GM12891 (cell line): ENCODE measurements at regions not wholly inside any gene's neighbourhood (a gene's known extent, or its start where the extent isn't known, plus 50 kb on each side); places are given as distances from the start of the nearest gene placed in this dataset.

Experiments
- PAX5 ChIP-seq: IDR thresholded peaks from 2 replicates; pipeline ENCODE4 v1.6.1; 2011; ENCODE audit warnings: low read length, moderate library complexity, mild to moderate bottlenecking; ENCODE audit not compliant: insufficient read depth, severe bottlenecking
- POLR2A ChIP-seq: IDR thresholded peaks from 2 replicates; pipeline ENCODE4 v1.6.1; 2011; ENCODE audit warnings: low read depth, low read length, control low read depth
- POLR2AphosphoS5 ChIP-seq: IDR thresholded peaks from 2 replicates; pipeline ENCODE4 v1.6.1; 2011; ENCODE audit warnings: low read depth, low read length, control low read depth
- TAF1 ChIP-seq: IDR thresholded peaks from 2 replicates; pipeline ENCODE4 v1.6.1; 2011; ENCODE audit warnings: low read depth, low read length, control low read depth

DNA sequence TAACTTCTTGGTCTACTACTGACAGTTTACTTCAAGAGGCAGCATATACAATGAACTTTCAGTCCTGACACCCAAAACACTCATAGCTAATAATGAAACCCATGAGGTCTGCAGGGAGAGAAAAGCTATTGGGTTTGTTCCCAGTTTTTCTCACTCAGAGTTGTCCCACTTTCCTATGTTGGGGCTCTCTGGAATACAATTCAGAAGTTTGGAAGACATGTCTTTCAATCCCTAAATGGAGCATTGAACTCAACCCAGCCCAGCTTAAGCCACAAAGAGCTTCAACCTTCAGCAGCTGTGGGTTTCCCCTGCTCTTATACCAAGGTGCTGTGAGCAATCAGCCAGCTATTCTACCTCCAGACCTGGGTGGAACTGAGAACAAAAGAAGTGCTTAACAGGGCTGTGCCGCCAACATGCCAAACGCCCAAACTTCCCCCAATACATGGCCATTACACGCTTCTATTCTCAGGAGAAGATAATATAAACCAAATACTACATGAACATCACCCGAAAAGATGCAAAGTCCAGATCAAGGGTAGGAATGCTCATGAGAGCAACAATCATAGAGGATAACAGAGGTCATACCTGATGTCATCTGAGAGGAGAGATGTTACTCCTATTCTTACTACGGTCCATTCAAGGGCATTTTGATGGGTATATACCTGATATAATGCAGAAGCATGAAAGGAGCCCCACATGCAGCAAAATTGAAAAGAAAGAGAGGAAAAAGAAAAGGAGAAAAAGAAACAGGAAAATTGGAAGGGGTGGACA is 131.2 kb upstream of the TGFBR2 start:
- no peak for TF ChIP-seq TAF1
- no peak for TF ChIP-seq POLR2AphosphoS5
- no peak for TF ChIP-seq POLR2A
- TF ChIP-seq PAX5, result no peak
